Adrenal gland (tissue), 9 donors: ENCODE measurements at regions not wholly inside any gene's neighbourhood (a gene's known extent, or its start where the extent isn't known, plus 50 kb on each side); places are given as distances from the start of the nearest gene placed in this dataset.

ENCODE experiments used
- DNase-seq, 7 donors: peaks; one replicate each; pipeline ENCODE4 v3.0.0-alpha.2; 2019 to 2020
- H3K27ac ChIP-seq, 5 donors: fragments of 200-600 bp; sonication (generic) in 4 of 5; 1 replicate in 3 of 5; 2 replicates in 2 of 5; pipeline versions ENCODE4 v1.5.1 to v1.8.0; 2016 to 2020; ENCODE audit warnings: mild to moderate bottlenecking in 1 of 5
- H3K27me3 ChIP-seq: fragments of 200-600 bp; 2 replicates; pipeline ENCODE4 v1.8.0; 2021
- H3K36me3 ChIP-seq, 2 donors: fragments of 200-600 bp; replicated peaks in 1 of 2; 1 replicate in 1 of 2; 2 replicates in 1 of 2; pipeline versions ENCODE4 v1.5.1 to v1.8.0; 2018 to 2022
- H3K4me1 ChIP-seq, 2 donors: fragments of 200-600 bp; replicated peaks in 1 of 2; 1 replicate in 1 of 2; 2 replicates in 1 of 2; pipeline versions ENCODE4 v1.5.1 to v1.8.0; 2018 to 2021
- H3K4me3 ChIP-seq, 4 donors: fragments of 200-600 bp; sonication (generic) in 3 of 4; one replicate each; pipeline ENCODE4 v1.5.1; 2016 to 2018
- H3K9me3 ChIP-seq, 3 donors: fragments of 200-600 bp; sonication (generic) in 1 of 3; replicated peaks in 1 of 3; 1 replicate in 2 of 3; 2 replicates in 1 of 3; pipeline versions ENCODE4 v1.5.1 to v1.8.0; 2016 to 2021
- CTCF ChIP-seq, 6 experiments: fragments of 450-650 bp in 4 of 6; fragments of 200-600 bp in 2 of 6; sonication (generic) in 1 of 6; IDR thresholded peaks; 1 replicate in 5 of 6; 2 replicates in 1 of 6; pipeline versions ENCODE4 v1.5.1 to v1.8.0; 2016 to 2021; ENCODE audit warnings: antibody characterized with exemption in 6 of 6, mild to moderate bottlenecking in 2 of 6, moderate library complexity in 1 of 6
- POLR2A ChIP-seq, 2 donors: fragments of 450-650 bp; IDR thresholded peaks; one replicate each; pipeline ENCODE4 v1.6.1; 2017; ENCODE audit warnings: antibody characterized with exemption in 2 of 2, mild to moderate bottlenecking in 2 of 2, moderate library complexity in 1 of 2
- WGBS, 4 donors: extraction: QIAGEN DNeasy Blood & Tissue Kit in 2 of 4; methylation state at CpG; one replicate each; pipeline versions ENCODE4 v1.1.5 to v1.1.7; 2013 to 2017; 5-methylcytosine and 5-hydroxymethylcytosine counted together
- intact Hi-C, 2 donors: fragments of 100-400 bp; cut with DNase I; formaldehyde crosslinking; loops; one replicate each; pipeline versions ENCODE4 v1.14.1 to v1.15.0; 2022 to 2023
- donor health status: healthy with polysubstance abuse.
- donor health status: Bipolar disorder and iron deficiency.
- donor health status: DM: yes; HTN: yes; CAD: no.
- donor health status: DM: no; HTN: no; CAD: no.
- donor health status: DM: no; HTN: no; CAD: no.

- no peaks in the 10 kb centered on the region for H3K27me3 ChIP-seq
- no peak overlapping the region for H3K4me3 ChIP-seq
- H3K9me3 ChIP-seq = no peaks in the 10 kb centered on the region
- H3K4me1 ChIP-seq = no peaks in the 10 kb centered on the region
- WGBS, 4 donors = 68 to 74% (median 70%) methylated on average over 4 of the region's 4 CpGs
- intact Hi-C loops = no loop called here
- no peaks in the 10 kb centered on the region for H3K36me3 ChIP-seq
- no peak overlapping the region for H3K27ac ChIP-seq
- TF ChIP-seq CTCF (IDR thresholded peaks at IDR 0.05) (no peak), POLR2A (IDR thresholded peaks at IDR 0.05) (no peak)
- no peak for DNase-seq
Measured at GRCh38 chr4:65014078-65014477, 604.8 kb upstream of the TECRL start.

- intact Hi-C loops = no loop called here
- no peaks in the 10 kb centered on the region for H3K27me3 ChIP-seq
- TF ChIP-seq CTCF (IDR thresholded peaks at IDR 0.05) (peak; percentile 11 to 54 (median 32)), POLR2A (IDR thresholded peaks at IDR 0.05) (no peak)
- H3K9me3 ChIP-seq = no peaks in the 10 kb centered on the region
- H3K4me1 ChIP-seq = no peaks in the 10 kb centered on the region
- DNase-seq = peak in 1 of 7 donors; percentile 2
- H3K4me3 ChIP-seq = no peak overlapping the region
- WGBS, 4 donors = 30 to 36% (median 34%) methylated on average over 5 of the region's 5 CpGs
- no peaks in the 10 kb centered on the region for H3K36me3 ChIP-seq
- no peak overlapping the region for H3K27ac ChIP-seq
Measured at GRCh38 chr4:65007841-65008439, 598.7 kb upstream of the TECRL start.

GRCh38 chr4:64975177-64975576 lies 565.9 kb upstream of the TECRL start:
- intact Hi-C loops = no loop called here
- Histone ChIP-seq H3K36me3 (no peaks in the 10 kb centered on the region), H3K9me3 (no peaks in the 10 kb centered on the region), H3K4me3 (no peak overlapping the region), H3K27me3 (no peaks in the 10 kb centered on the region), H3K27ac (no peak overlapping the region), H3K4me1 (no peaks in the 10 kb centered on the region)
- TF ChIP-seq POLR2A (IDR thresholded peaks at IDR 0.05) (no peak), CTCF (IDR thresholded peaks at IDR 0.05) (no peak)
- DNase-seq = no peak

GRCh38 chr4:64969081-64969480 lies 559.8 kb upstream of the TECRL start:
- no peak for DNase-seq
- Histone ChIP-seq H3K36me3 (no peaks in the 10 kb centered on the region), H3K27me3 (no peaks in the 10 kb centered on the region), H3K4me1 (no peaks in the 10 kb centered on the region), H3K9me3 (no peaks in the 10 kb centered on the region), H3K4me3 (no peak overlapping the region), H3K27ac (no peak overlapping the region)
- intact Hi-C loops = no loop called here
- 52 to 74% (median 68%) methylated on average over 3 of the region's 3 CpGs for WGBS, 4 donors
- TF ChIP-seq POLR2A (IDR thresholded peaks at IDR 0.05) (no peak), CTCF (IDR thresholded peaks at IDR 0.05) (no peak)
